H1 (cell line): ENCODE measurements at regions not wholly inside any gene's neighbourhood (a gene's known extent, or its start where the extent isn't known, plus 50 kb on each side); places are given as distances from the start of the nearest gene placed in this dataset.

Experiments used
- CTCF ChIA-PET: fragments of 300-600 bp; sonication (Branson Sonifier 250); formaldehyde crosslinking; loops from one replicate; lab custom pipeline; 2021; ENCODE audit not compliant: partially characterized antibody; lab: Charles Lee
- POLR2A ChIA-PET: fragments of 300-600 bp; sonication (Branson Sonifier 250); formaldehyde crosslinking; loops from one replicate; lab custom pipeline; 2021; ENCODE audit warnings: inconsistent platforms; ENCODE audit not compliant: partially characterized antibody; lab: Charles Lee
- DNase-seq, 2 experiments: peaks; one replicate each; pipeline versions ENCODE4 v3.0.0 to v3.0.0-alpha.2; 2010 to 2022; ENCODE audit warnings: low spot score in 2 of 2, low read depth in 1 of 2, mixed read lengths in 1 of 2
- FAIRE-seq: peaks from 2 replicates; lab custom pipeline; 2011; peaks lifted over from hg19 to GRCh38; lab: Jason Lieb, UNC
- H2AFZ ChIP-seq: 2 replicates; pipeline ENCODE4 v1.8.1; 2012; ENCODE audit warnings: low read length, inconsistent platforms
- H2AK5ac ChIP-seq: 2 replicates; pipeline ENCODE4 v1.6.1; 2013; ENCODE audit warnings: low read depth, low read length
- H2BK120ac ChIP-seq: replicated peaks from 2 replicates; pipeline ENCODE3; 2013; ENCODE audit warnings: low read depth, low read length, inconsistent platforms
- H2BK12ac ChIP-seq: 2 replicates; pipeline ENCODE4 v1.6.1; 2013; ENCODE audit warnings: low read depth, low read length
- H2BK15ac ChIP-seq: 2 replicates; pipeline ENCODE4 v1.6.1; 2013; ENCODE audit warnings: low read length
- H2BK20ac ChIP-seq: 2 replicates; pipeline ENCODE4 v1.6.1; 2013; ENCODE audit warnings: low read length
- H2BK5ac ChIP-seq: 2 replicates; pipeline ENCODE4 v1.6.1; 2013; ENCODE audit warnings: low read depth, low read length
- H3K14ac ChIP-seq: 2 replicates; pipeline ENCODE4 v1.6.1; 2013; ENCODE audit warnings: inconsistent platforms; ENCODE audit not compliant: insufficient read length
- H3K18ac ChIP-seq: 2 replicates; pipeline ENCODE4 v1.6.1; 2013; ENCODE audit warnings: low read length; ENCODE audit errors: extremely low read depth
- H3K23ac ChIP-seq: 2 replicates; pipeline ENCODE4 v1.6.1; 2013; ENCODE audit warnings: inconsistent platforms; ENCODE audit not compliant: insufficient read length
- H3K23me2 ChIP-seq: 2 replicates; pipeline ENCODE4 v1.6.1; 2013; ENCODE audit warnings: low read depth, low read length
- H3K27ac ChIP-seq: 2 replicates; pipeline ENCODE4 v1.6.1; 2011; ENCODE audit warnings: low read depth, low read length, inconsistent platforms
- H3K27me3 ChIP-seq, 4 experiments: replicated peaks in 1 of 4; 1 replicate in 1 of 4; 2 replicates in 3 of 4; pipeline versions ENCODE4 v1.6.1 to v1.8.1; 2011 to 2013; ENCODE audit warnings: low read length in 3 of 4, mild to moderate bottlenecking in 3 of 4, inconsistent platforms in 2 of 4, mixed read lengths in 2 of 4, moderate library complexity in 1 of 4; ENCODE audit not compliant: control insufficient read depth in 3 of 4, insufficient read depth in 3 of 4; ENCODE audit errors: extremely low read depth in 1 of 4
- H3K36me3 ChIP-seq, 4 experiments: 2 replicates each; pipeline versions ENCODE4 v1.6.1 to v1.8.1; 2011 to 2013; ENCODE audit warnings: mild to moderate bottlenecking in 4 of 4, low read length in 3 of 4, moderate library complexity in 2 of 4, control low read depth in 1 of 4, inconsistent platforms in 1 of 4; ENCODE audit not compliant: insufficient read depth in 4 of 4, control insufficient read depth in 2 of 4
- H3K4ac ChIP-seq: replicated peaks from 2 replicates; pipeline ENCODE3; 2013; ENCODE audit warnings: low read length, low read depth, mixed read lengths, inconsistent platforms; ENCODE audit not compliant: insufficient read length
- H3K4me1 ChIP-seq, 4 experiments: replicated peaks in 1 of 4; 1 replicate in 1 of 4; 2 replicates in 3 of 4; pipeline versions ENCODE4 v1.6.1 to v1.8.1; 2011 to 2013; ENCODE audit warnings: low read length in 3 of 4, inconsistent platforms in 2 of 4, mixed read lengths in 1 of 4; ENCODE audit not compliant: insufficient read depth in 4 of 4, control insufficient read depth in 3 of 4
- H3K4me2 ChIP-seq, 2 experiments: 2 replicates each; pipeline versions ENCODE4 v1.6.1 to v1.8.1; 2011 to 2013; ENCODE audit warnings: low read depth in 2 of 2, low read length in 2 of 2, control low read depth in 1 of 2, inconsistent platforms in 1 of 2, mild to moderate bottlenecking in 1 of 2; ENCODE audit not compliant: insufficient read depth in 1 of 2
- H3K4me3 ChIP-seq, 4 experiments: fragments of 200-600, 300-600 bp in 1 of 4; sonication (generic), shearing (Covaris generic), sonication (Bioruptor Twin) in 1 of 4; 2 replicates each; pipeline versions ENCODE4 v1.5.1 to v1.8.1; 2011 to 2016; ENCODE audit warnings: low read length in 4 of 4, low read depth in 3 of 4, control low read depth in 2 of 4, inconsistent platforms in 2 of 4, mild to moderate bottlenecking in 2 of 4, mixed read lengths in 1 of 4, moderate library complexity in 1 of 4; ENCODE audit not compliant: insufficient read depth in 2 of 4; ENCODE audit errors: extremely low read depth in 1 of 4
- H3K56ac ChIP-seq: replicated peaks from 2 replicates; pipeline ENCODE3; 2013; ENCODE audit warnings: low read depth, mild to moderate bottlenecking, mixed read lengths, low read length, inconsistent platforms; ENCODE audit not compliant: insufficient read length
- H3K79me1 ChIP-seq: 2 replicates; pipeline ENCODE4 v1.6.1; 2013; ENCODE audit warnings: low read depth, low read length, control low read depth
- H3K79me2 ChIP-seq, 2 experiments: 2 replicates each; pipeline versions ENCODE4 v1.6.1 to v1.8.1; 2012 to 2013; ENCODE audit warnings: low read length in 2 of 2, mild to moderate bottlenecking in 2 of 2, inconsistent platforms in 1 of 2; ENCODE audit not compliant: insufficient read depth in 2 of 2, control insufficient read depth in 1 of 2
- H3K9ac ChIP-seq, 4 experiments: replicated peaks in 1 of 4; 1 replicate in 1 of 4; 2 replicates in 3 of 4; pipeline versions ENCODE4 v1.6.1 to v1.8.1; 2011 to 2013; ENCODE audit warnings: low read depth in 3 of 4, low read length in 3 of 4, control low read depth in 2 of 4, mild to moderate bottlenecking in 2 of 4, moderate library complexity in 2 of 4, inconsistent platforms in 1 of 4; ENCODE audit errors: extremely low read depth in 1 of 4
- H3K9me3 ChIP-seq, 2 experiments: 2 replicates each; pipeline versions ENCODE4 v1.6.1 to v1.8.1; 2012 to 2013; ENCODE audit warnings: mild to moderate bottlenecking in 2 of 2, moderate library complexity in 2 of 2, control low read depth in 1 of 2, inconsistent platforms in 1 of 2, low read depth in 1 of 2, low read length in 1 of 2, mixed read lengths in 1 of 2; ENCODE audit not compliant: insufficient read depth in 2 of 2
- H4K20me1 ChIP-seq, 2 experiments: replicated peaks in 1 of 2; 2 replicates each; pipeline versions ENCODE3 to v1.8.1; 2011 to 2013; ENCODE audit warnings: inconsistent platforms in 2 of 2, low read length in 2 of 2, mild to moderate bottlenecking in 1 of 2; ENCODE audit not compliant: insufficient read depth in 2 of 2, control insufficient read depth in 1 of 2
- H4K5ac ChIP-seq: 2 replicates; pipeline ENCODE4 v1.6.1; 2013; ENCODE audit warnings: low read length, low read depth, mixed read lengths, inconsistent platforms; ENCODE audit not compliant: insufficient read length
- H4K8ac ChIP-seq: 2 replicates; pipeline ENCODE4 v1.8.0; 2013; ENCODE audit warnings: mild to moderate bottlenecking, moderate library complexity, low read length, inconsistent platforms; ENCODE audit not compliant: insufficient read depth; ENCODE audit errors: extremely low read depth
- H4K91ac ChIP-seq: replicated peaks from 2 replicates; pipeline ENCODE3; 2013; ENCODE audit warnings: low read length, mixed read lengths, inconsistent platforms; ENCODE audit not compliant: insufficient read length
- BRCA1 ChIP-seq: IDR thresholded peaks from 2 replicates; pipeline ENCODE4 v1.6.1; 2012; ENCODE audit warnings: low read depth, low read length, improper control_type of control experiment
- CHD2 ChIP-seq: IDR thresholded peaks from 2 replicates; pipeline ENCODE4 v1.6.1; 2012; ENCODE audit warnings: low read length, improper control_type of control experiment
- GTF2F1 ChIP-seq: IDR thresholded peaks from 2 replicates; pipeline ENCODE4 v1.6.1; 2012; ENCODE audit warnings: low read depth, low read length, improper control_type of control experiment, borderline replicate concordance
- HDAC6 ChIP-seq: IDR thresholded peaks from one replicate; pipeline ENCODE4 v1.7.1; 2012; ENCODE audit warnings: low read depth, mild to moderate bottlenecking, inconsistent platforms, low read length, moderate library complexity
- POLR2AphosphoS5 ChIP-seq: IDR thresholded peaks from 2 replicates; pipeline ENCODE4 v1.6.1; 2011; ENCODE audit warnings: low read depth, low read length
- RFX5 ChIP-seq: IDR thresholded peaks from 2 replicates; pipeline ENCODE4 v1.6.1; 2011; ENCODE audit warnings: low read depth, low read length, improper control_type of control experiment, borderline replicate concordance
- RXRA ChIP-seq: IDR thresholded peaks from 2 replicates; pipeline ENCODE4 v1.6.1; 2011; ENCODE audit warnings: low read depth, mild to moderate bottlenecking, low read length, moderate library complexity; ENCODE audit not compliant: insufficient read depth
- SAP30 ChIP-seq: fragments of 300-600 bp; sonication (generic); IDR thresholded peaks from 2 replicates; pipeline ENCODE4 v1.7.1; 2012; ENCODE audit warnings: low read length, moderate library complexity, mild to moderate bottlenecking, inconsistent platforms; ENCODE audit not compliant: insufficient read depth, insufficient replicate concordance
- TAF1 ChIP-seq: IDR thresholded peaks from 2 replicates; pipeline ENCODE4 v1.6.1; 2011; ENCODE audit warnings: mild to moderate bottlenecking, low read depth, low read length
- WGBS, 2 experiments: shearing (Covaris generic) in 1 of 2; methylation state at CpG; one replicate each; pipeline versions ENCODE4 v1.1.6 to v1.1.7; 2013 to 2015; ENCODE audit warnings: low lambda C conversion rate in 2 of 2, mixed read lengths in 2 of 2, inconsistent platforms in 1 of 2, low coverage in 1 of 2, missing lambda C conversion rate in 1 of 2; ENCODE audit not compliant: insufficient replicate concordance in 2 of 2, insufficient coverage in 1 of 2, insufficient read length in 1 of 2; ENCODE audit errors: extremely low coverage in 1 of 2, missing lambda C conversion rate in 1 of 2; 5-methylcytosine and 5-hydroxymethylcytosine counted together

- H3K79me1 ChIP-seq: no peaks in the 10 kb centered on the region
- no peaks in the 10 kb centered on the region for H3K9me3 ChIP-seq
- H2BK120ac ChIP-seq: no peak overlapping the region
- H3K14ac ChIP-seq: no peak overlapping the region
- no peak overlapping the region for H2BK20ac ChIP-seq
- peaks cover 0 to 2% (median 0%) of the 10 kb centered on the region in 4 experiments; a peak in 1 of 7 replicates for H3K4me1 ChIP-seq
- no peak overlapping the region for H3K4me3 ChIP-seq
- H2AFZ ChIP-seq: no peak overlapping the region
- H2BK12ac ChIP-seq: no peak overlapping the region
- H2BK15ac ChIP-seq: no peak overlapping the region
- H4K8ac ChIP-seq: no peak overlapping the region
- H3K23ac ChIP-seq: no peak overlapping the region
- TF ChIP-seq GTF2F1 (no peak), SAP30 (no peak), TAF1 (no peak), RXRA (no peak), POLR2AphosphoS5 (no peak), CHD2 (no peak), HDAC6 (no peak), BRCA1 (no peak), RFX5 (no peak)
- no peak overlapping the region for H2BK5ac ChIP-seq
- H3K56ac ChIP-seq: no peak overlapping the region
- DNase-seq (no peak), FAIRE-seq (no peak)
- no peak overlapping the region for H3K9ac ChIP-seq
- no peaks in the 10 kb centered on the region for H3K23me2 ChIP-seq
- no peak overlapping the region for H3K27ac ChIP-seq
- no peak overlapping the region for H4K91ac ChIP-seq
- WGBS, 2 experiments: no CpG with 5 or more reads among the region's 1 CpG
- H2AK5ac ChIP-seq: no peak overlapping the region
- no peaks in the 10 kb centered on the region for H3K27me3 ChIP-seq
- POLR2A ChIA-PET: no interaction called here
- no peak overlapping the region for H3K4ac ChIP-seq
- H3K79me2 ChIP-seq: no peaks in the 10 kb centered on the region
- H4K5ac ChIP-seq: no peak overlapping the region
- CTCF ChIA-PET: no interaction called here
- H3K36me3 ChIP-seq: no peaks in the 10 kb centered on the region
- no peak overlapping the region for H3K4me2 ChIP-seq
- H3K18ac ChIP-seq: no peak overlapping the region
- no peaks in the 10 kb centered on the region for H4K20me1 ChIP-seq
Observed at GRCh38 chr2:149815941-149816340, 228.4 kb upstream of the MMADHC start.
